GM19023 (cell line): ENCODE measurements at regions not wholly inside any gene's neighbourhood (a gene's known extent, or its start where the extent isn't known, plus 50 kb on each side); places are given as distances from the start of the nearest gene placed in this dataset.

ENCODE experiments used
- ATAC-seq: cut with Tn5 transposase; IDR thresholded peaks from one replicate; pipeline ENCODE4 v1.9.1; 2021; ENCODE audit warnings: mild to moderate bottlenecking, moderate library complexity; ENCODE audit not compliant: unreplicated experiment

DNA sequence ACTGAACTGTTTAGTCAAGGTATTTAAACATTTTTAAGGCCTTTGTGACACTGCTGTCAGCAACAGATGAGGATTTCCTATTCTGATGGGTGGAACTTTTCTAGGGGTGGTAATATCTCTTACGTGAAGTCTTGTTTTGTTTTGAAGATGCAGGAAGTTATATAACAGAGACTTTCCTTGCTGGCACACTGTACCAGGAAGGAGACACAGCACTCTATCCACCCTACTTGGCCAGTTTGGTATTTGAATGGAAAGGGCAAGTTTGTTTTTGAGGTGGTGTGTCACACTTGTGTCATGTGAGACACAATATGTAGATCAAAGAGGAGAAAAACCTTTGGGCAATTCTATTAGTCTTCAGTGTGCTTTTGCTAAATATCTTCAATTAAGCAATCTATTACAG, 51.6 kb upstream of the SRP54 start:
- no peak for ATAC-seq

DNA sequence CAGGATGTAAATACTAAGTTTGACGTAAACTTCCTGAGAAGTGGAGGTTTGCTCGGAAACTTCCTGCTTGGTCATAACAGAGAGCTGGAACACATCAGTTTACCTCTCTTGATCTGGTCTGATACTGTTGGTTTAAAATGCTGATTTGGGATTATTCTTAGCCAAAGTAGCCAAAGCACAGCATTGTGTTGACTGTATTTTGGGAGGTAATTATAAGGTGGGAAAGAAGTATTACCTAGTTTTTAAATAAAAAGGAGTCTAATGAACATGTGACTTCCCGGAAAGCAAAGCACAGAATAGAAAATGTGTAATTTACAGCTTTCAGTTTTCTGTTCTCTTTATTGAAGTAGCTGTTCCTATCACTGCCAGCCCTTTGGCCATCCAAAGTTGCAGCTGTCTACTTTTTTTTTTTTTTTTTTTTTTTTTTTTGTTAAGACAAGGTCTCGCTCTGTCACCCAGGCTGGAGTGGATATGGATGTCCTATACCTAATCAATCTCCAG, 52.2 kb upstream of the SRP54 start:
- peak; percentile 67 for ATAC-seq

DNA sequence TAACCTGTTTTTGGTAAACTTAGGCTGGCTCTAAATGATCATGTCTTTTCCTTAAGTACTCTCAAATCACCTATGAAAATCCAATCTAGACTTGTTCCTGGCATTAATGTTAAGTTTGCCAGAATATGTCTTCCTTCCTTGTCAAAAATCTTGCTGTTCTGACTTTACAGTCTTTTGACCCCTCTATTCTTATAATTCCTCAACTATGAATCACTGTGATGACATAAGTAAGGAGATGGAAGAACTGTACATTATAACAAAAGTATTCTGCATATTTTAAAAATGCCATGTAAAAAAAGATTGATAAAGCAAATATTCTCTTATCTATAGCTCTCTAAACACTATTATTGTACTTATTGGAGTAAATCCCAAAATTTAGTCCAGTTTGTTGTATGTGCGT, 51.4 kb upstream of the BAZ1A start:
- ATAC-seq = no peak
